Esophagus squamous epithelium (tissue), 5 donors: ENCODE measurements at regions not wholly inside any gene's neighbourhood (a gene's known extent, or its start where the extent isn't known, plus 50 kb on each side); places are given as distances from the start of the nearest gene placed in this dataset.
A peak's percentile ranks its signal among the peaks of the same experiment; 100 is the strongest.

Source experiments
- DNase-seq: peaks from one replicate; lab custom pipeline; 2025; lab: John Stamatoyannopoulos, UW
- H3K27ac ChIP-seq, 4 donors: fragments of 200-600 bp; sonication (generic); one replicate each; pipeline ENCODE4 v1.5.1; 2016 to 2019; ENCODE audit warnings: mild to moderate bottlenecking in 1 of 4
- H3K27me3 ChIP-seq, 4 donors: fragments of 200-600 bp; sonication (generic); 1 replicate in 3 of 4; 2 replicates in 1 of 4; pipeline versions ENCODE4 v1.5.1 to v1.6.0; 2017 to 2021; ENCODE audit warnings: antibody characterized with exemption in 1 of 4
- H3K36me3 ChIP-seq, 3 donors: fragments of 200-600 bp; sonication (generic); one replicate each; pipeline ENCODE4 v1.5.1; 2016 to 2019
- H3K4me1 ChIP-seq, 3 donors: fragments of 200-600 bp; sonication (generic); one replicate each; pipeline ENCODE4 v1.5.1; 2017 to 2019
- H3K4me3 ChIP-seq, 4 donors: fragments of 200-600 bp; sonication (generic); 1 replicate in 3 of 4; 2 replicates in 1 of 4; pipeline ENCODE4 v1.5.1; 2016 to 2019; ENCODE audit warnings: mild to moderate bottlenecking in 2 of 4, moderate library complexity in 1 of 4
- H3K9me3 ChIP-seq, 3 donors: fragments of 200-600 bp; sonication (generic); one replicate each; pipeline ENCODE4 v1.5.1; 2016 to 2019
- CTCF ChIP-seq, 6 experiments: fragments of 450-650 bp in 4 of 6; fragments of 200-600 bp in 2 of 6; sonication (generic) in 2 of 6; IDR thresholded peaks; one replicate each; pipeline ENCODE4 v1.5.1; 2016 to 2019; ENCODE audit warnings: antibody characterized with exemption in 6 of 6, mild to moderate bottlenecking in 4 of 6, moderate library complexity in 4 of 6
- POLR2A ChIP-seq, 4 donors: fragments of 450-650 bp; IDR thresholded peaks; one replicate each; pipeline ENCODE4 v1.6.1; 2017; ENCODE audit warnings: antibody characterized with exemption in 4 of 4, mild to moderate bottlenecking in 4 of 4, moderate library complexity in 3 of 4
- WGBS, 2 donors: methylation state at CpG; one replicate each; pipeline ENCODE4 v1.1.5; 2018; 5-methylcytosine and 5-hydroxymethylcytosine counted together
- intact Hi-C: fragments of 100-400 bp; cut with DNase I; formaldehyde crosslinking; loops from one replicate; pipeline ENCODE4 v1.15.0; 2022
- donor health status: DM: yes; HTN: yes; CAD: no.

DNA sequence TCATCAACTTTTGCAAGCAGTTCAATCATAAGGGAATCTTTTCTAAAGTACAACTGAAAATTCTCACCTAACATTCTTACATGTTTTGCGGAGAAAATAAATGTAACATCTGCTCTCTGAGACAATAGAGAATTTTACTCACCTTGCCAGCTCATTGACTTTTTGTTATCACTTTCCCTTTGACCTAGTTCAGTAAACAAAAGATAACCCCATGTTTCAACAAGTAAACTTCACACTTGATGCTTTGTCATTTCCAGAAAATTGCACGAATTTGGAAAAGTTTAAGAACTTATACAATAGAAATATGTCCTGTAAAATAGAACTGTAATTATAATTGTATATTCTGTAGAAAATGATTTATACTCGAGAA lies 1110.0 kb upstream of the ACVR2A start:
- WGBS, 2 donors: 48 to 60% methylated on average over 3 of the region's 3 CpGs
- no peak overlapping the region for H3K4me3 ChIP-seq
- no peaks in the 10 kb centered on the region for H3K36me3 ChIP-seq
- H3K4me1 ChIP-seq: peaks cover 0 to 6% (median 0%) of the 10 kb centered on the region in 3 donors
- H3K9me3 ChIP-seq: no peaks in the 10 kb centered on the region
- no peak overlapping the region for H3K27ac ChIP-seq
- no peak for DNase-seq
- intact Hi-C loops: loop anchor here (10.0 kb wide), 1 partner anchor 1180 kb away; no protein-coding TSS in a partner anchor
- TF ChIP-seq CTCF (IDR thresholded peaks at IDR 0.05) (no peak), POLR2A (IDR thresholded peaks at IDR 0.05) (no peak)
- no peaks in the 10 kb centered on the region for H3K27me3 ChIP-seq

DNA sequence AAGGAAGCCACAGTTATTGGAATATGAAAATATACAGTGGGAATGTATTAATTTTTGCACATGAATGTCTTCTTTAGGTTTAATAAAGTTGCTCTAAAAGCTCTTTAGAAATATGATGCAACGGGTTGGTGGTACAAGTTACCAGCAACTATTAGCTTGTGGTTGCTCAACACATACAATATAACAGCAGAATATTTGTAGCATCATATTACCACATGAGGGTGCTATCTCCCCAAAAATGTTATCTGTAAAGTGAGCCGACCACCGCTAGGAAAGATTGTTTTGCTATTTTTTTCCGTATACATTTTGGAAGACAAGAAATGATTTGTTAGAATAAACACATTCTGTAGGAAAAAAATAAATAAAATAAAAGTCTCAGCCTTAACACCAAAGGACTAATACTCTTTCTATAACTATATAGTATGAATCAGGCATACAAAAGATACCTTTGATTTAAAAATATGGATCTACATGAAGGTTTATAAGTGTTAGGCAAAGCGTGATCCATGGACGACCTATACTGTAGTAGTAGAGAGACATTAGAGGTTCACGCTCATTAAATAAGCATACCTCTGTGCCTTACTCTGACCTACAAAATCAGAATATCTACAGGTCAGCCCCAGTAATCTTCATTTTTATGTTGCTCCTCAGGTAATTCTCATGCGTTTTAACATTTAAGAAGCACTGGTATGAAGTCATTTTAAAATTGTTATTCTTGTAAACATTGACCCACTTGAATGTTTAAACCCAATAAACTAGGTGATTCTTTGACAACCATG lies 1110.6 kb upstream of the ACVR2A start:
- 26 to 32% methylated on average over 8 of the region's 8 CpGs for WGBS, 2 donors
- no peak overlapping the region for H3K27ac ChIP-seq
- no peaks in the 10 kb centered on the region for H3K27me3 ChIP-seq
- peaks cover 0 to 6% (median 0%) of the 10 kb centered on the region in 3 donors for H3K4me1 ChIP-seq
- TF ChIP-seq POLR2A (IDR thresholded peaks at IDR 0.05): no peak
- peak; percentile 19 to 72 (median 56) for TF ChIP-seq CTCF (IDR thresholded peaks at IDR 0.05)
- no peaks in the 10 kb centered on the region for H3K9me3 ChIP-seq
- no peak for DNase-seq
- no peaks in the 10 kb centered on the region for H3K36me3 ChIP-seq
- intact Hi-C loops: loop anchor here (10.0 kb wide), 1 partner anchor 1181 kb away; no protein-coding TSS in a partner anchor
- no peak overlapping the region for H3K4me3 ChIP-seq

DNA sequence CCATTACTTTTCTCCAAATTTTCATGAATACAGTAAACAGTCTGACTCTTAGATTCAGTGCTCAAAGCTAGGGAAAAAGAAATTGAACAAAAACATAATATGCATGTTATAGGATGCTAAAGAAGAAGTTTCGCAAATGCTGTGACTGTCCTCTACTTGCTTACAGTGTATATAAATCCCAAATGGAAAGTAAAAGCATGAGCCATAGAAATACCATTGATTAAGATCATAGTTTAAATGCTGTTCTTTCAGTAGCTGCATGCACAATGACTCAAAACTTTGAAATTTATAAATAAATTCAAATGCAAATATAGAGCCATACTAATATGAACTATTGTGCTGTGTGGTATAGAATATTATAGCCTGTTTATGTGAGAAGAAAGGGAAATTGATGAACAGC lies 1113.9 kb upstream of the ACVR2A start:
- no peak for DNase-seq
- TF ChIP-seq POLR2A (IDR thresholded peaks at IDR 0.05) (no peak), CTCF (IDR thresholded peaks at IDR 0.05) (no peak)
- Histone ChIP-seq H3K4me1 (peaks cover 0 to 6% (median 0%) of the 10 kb centered on the region in 3 donors), H3K27ac (no peak overlapping the region), H3K9me3 (no peaks in the 10 kb centered on the region), H3K36me3 (no peaks in the 10 kb centered on the region), H3K27me3 (no peaks in the 10 kb centered on the region), H3K4me3 (no peak overlapping the region)
- intact Hi-C loops: loop anchor here (10.0 kb wide), 1 partner anchor 1184 kb away; no protein-coding TSS in a partner anchor
- 90 to 94% methylated on average over 1 of the region's 1 CpG for WGBS, 2 donors

- no CpG with 5 or more reads among the region's 7 CpGs for WGBS, 2 donors
- Histone ChIP-seq H3K9me3 (peaks cover 0 to 6% (median 0%) of the 10 kb centered on the region in 3 donors), H3K27me3 (peaks cover 0 to 3% (median 0%) of the 10 kb centered on the region in 4 donors), H3K36me3 (no peaks in the 10 kb centered on the region), H3K4me3 (no peak overlapping the region), H3K27ac (no peak overlapping the region), H3K4me1 (no peaks in the 10 kb centered on the region)
- TF ChIP-seq POLR2A (IDR thresholded peaks at IDR 0.05): no peak
- peak in 1 of 6 experiments; percentile 22 for TF ChIP-seq CTCF (IDR thresholded peaks at IDR 0.05)
- no peak for DNase-seq
- intact Hi-C loops: no loop called here
Observed at GRCh38 chr2:146721486-146721885, 1123.3 kb upstream of the ACVR2A start.

GRCh38 chr2:146720170-146720569 lies 1124.7 kb upstream of the ACVR2A start:
- TF ChIP-seq CTCF (IDR thresholded peaks at IDR 0.05): no peak
- no peak for TF ChIP-seq POLR2A (IDR thresholded peaks at IDR 0.05)
- no peak overlapping the region for H3K27ac ChIP-seq
- H3K4me1 ChIP-seq: no peaks in the 10 kb centered on the region
- WGBS, 2 donors: 80 to 90% methylated on average over 2 of the region's 4 CpGs
- peaks cover 0 to 6% (median 0%) of the 10 kb centered on the region in 3 donors for H3K9me3 ChIP-seq
- no peak for DNase-seq
- H3K27me3 ChIP-seq: peaks cover 0 to 3% (median 0%) of the 10 kb centered on the region in 4 donors
- intact Hi-C loops: no loop called here
- no peak overlapping the region for H3K4me3 ChIP-seq
- no peaks in the 10 kb centered on the region for H3K36me3 ChIP-seq
